Hepatocyte (in vitro differentiated cells): ENCODE measurements at regions not wholly inside any gene's neighbourhood (a gene's known extent, or its start where the extent isn't known, plus 50 kb on each side); places are given as distances from the start of the nearest gene placed in this dataset.

Experiments
- CTCF ChIP-seq: fragments of 200-600 bp; sonication (generic); IDR thresholded peaks from 2 replicates; pipeline ENCODE4 v1.5.1; 2016; ENCODE audit warnings: antibody characterized with exemption, mild to moderate bottlenecking; ENCODE audit not compliant: poor library complexity
- EZH2 ChIP-seq: fragments of 200-600 bp; sonication (generic); IDR thresholded peaks from 2 replicates; pipeline ENCODE4 v1.6.1; 2016; ENCODE audit warnings: antibody characterized with exemption, mild to moderate bottlenecking, borderline replicate concordance
- EZH2phosphoT487 ChIP-seq: fragments of 200-600 bp; sonication (generic); IDR thresholded peaks from one replicate; pipeline ENCODE4 v1.6.1; 2018; ENCODE audit warnings: antibody characterized with exemption, mild to moderate bottlenecking, low read depth, moderate library complexity; ENCODE audit not compliant: unreplicated experiment, severe bottlenecking

DNA sequence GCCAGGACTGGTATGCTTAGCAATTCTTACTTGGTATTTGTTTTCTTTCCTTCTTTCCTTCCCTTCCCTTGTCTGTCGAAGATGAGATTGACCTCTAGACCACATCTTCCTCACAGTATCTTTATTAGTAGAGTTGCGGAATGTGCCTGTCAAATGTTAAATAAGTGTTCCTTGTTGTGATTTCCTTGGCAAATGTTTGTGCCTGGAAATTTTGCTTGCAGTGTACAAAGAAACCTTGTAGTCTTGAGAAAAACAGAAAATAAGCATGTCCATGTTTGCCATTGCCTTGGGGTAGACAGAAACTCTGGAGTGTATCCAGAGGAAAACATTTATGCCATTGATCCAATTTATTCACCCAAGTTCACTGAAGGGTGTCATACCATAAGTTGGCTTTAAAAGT lies 79.5 kb upstream of the ZNF385D start:
- TF ChIP-seq CTCF (no peak), EZH2 (no peak), EZH2phosphoT487 (no peak)
